Suprapubic skin (tissue), 4 donors: ENCODE measurements at regions not wholly inside any gene's neighbourhood (a gene's known extent, or its start where the extent isn't known, plus 50 kb on each side); places are given as distances from the start of the nearest gene placed in this dataset.

Experiments
- DNase-seq, 2 donors: peaks; one replicate each; pipeline ENCODE4 v3.0.0-alpha.2; 2019; ENCODE audit warnings: low spot score in 2 of 2
- H3K27ac ChIP-seq: fragments of 200-600 bp; sonication (generic); one replicate; pipeline ENCODE4 v1.5.1; 2019
- H3K27me3 ChIP-seq: fragments of 200-600 bp; sonication (generic); one replicate; pipeline ENCODE4 v1.5.1; 2019
- H3K36me3 ChIP-seq: fragments of 200-600 bp; sonication (generic); one replicate; pipeline ENCODE4 v1.5.1; 2019
- H3K4me1 ChIP-seq: fragments of 200-600 bp; sonication (generic); one replicate; pipeline ENCODE4 v1.5.1; 2019
- H3K4me3 ChIP-seq: fragments of 200-600 bp; sonication (generic); one replicate; pipeline ENCODE4 v1.5.1; 2019; ENCODE audit warnings: mild to moderate bottlenecking
- H3K9me3 ChIP-seq: fragments of 200-600 bp; sonication (generic); one replicate; pipeline ENCODE4 v1.5.1; 2019
- CTCF ChIP-seq, 2 donors: fragments of 200-600 bp in 1 of 2; fragments of 450-650 bp in 1 of 2; sonication (generic) in 1 of 2; IDR thresholded peaks; one replicate each; pipeline ENCODE4 v1.5.1; 2016 to 2019; ENCODE audit warnings: antibody characterized with exemption in 2 of 2, mild to moderate bottlenecking in 1 of 2, moderate library complexity in 1 of 2
- EP300 ChIP-seq: sonication (generic); formaldehyde crosslinking; IDR thresholded peaks from one replicate; pipeline ENCODE4 v1.6.1; 2017; ENCODE audit warnings: antibody characterized with exemption
- POLR2A ChIP-seq, 2 donors: fragments of 450-650 bp; IDR thresholded peaks; one replicate each; pipeline ENCODE4 v1.6.1; 2017; ENCODE audit warnings: antibody characterized with exemption in 2 of 2, mild to moderate bottlenecking in 2 of 2, moderate library complexity in 2 of 2
- POLR2AphosphoS5 ChIP-seq, 3 donors: sonication (generic); formaldehyde crosslinking; IDR thresholded peaks; one replicate each; pipeline ENCODE4 v1.6.1; 2017; ENCODE audit warnings: antibody characterized with exemption in 3 of 3
- WGBS: methylation state at CpG from one replicate; pipeline ENCODE4 v1.1.5; 2018; 5-methylcytosine and 5-hydroxymethylcytosine counted together

GRCh38 chr6:90780778-90781177, 193.9 kb upstream of the MAP3K7 start:
- no peaks in the 10 kb centered on the region for H3K36me3 ChIP-seq
- no peaks in the 10 kb centered on the region for H3K4me1 ChIP-seq
- no peak for DNase-seq
- H3K4me3 ChIP-seq, result no peak overlapping the region
- 92% methylated on average over 3 of the region's 3 CpGs for WGBS
- H3K9me3 ChIP-seq, result no peaks in the 10 kb centered on the region
- TF ChIP-seq EP300 (no peak), POLR2AphosphoS5 (IDR thresholded peaks at IDR 0.05) (no peak), POLR2A (IDR thresholded peaks at IDR 0.05) (no peak), CTCF (IDR thresholded peaks at IDR 0.05) (no peak)
- no peak overlapping the region for H3K27ac ChIP-seq
- no peaks in the 10 kb centered on the region for H3K27me3 ChIP-seq

GRCh38 chr6:90780141-90780540, 193.3 kb upstream of the MAP3K7 start:
- no peak for TF ChIP-seq POLR2A (IDR thresholded peaks at IDR 0.05)
- no peak for TF ChIP-seq CTCF (IDR thresholded peaks at IDR 0.05)
- no peak for TF ChIP-seq EP300
- no peak for TF ChIP-seq POLR2AphosphoS5 (IDR thresholded peaks at IDR 0.05)
- Histone ChIP-seq H3K36me3 (no peaks in the 10 kb centered on the region), H3K4me1 (no peaks in the 10 kb centered on the region), H3K9me3 (no peaks in the 10 kb centered on the region), H3K27me3 (no peaks in the 10 kb centered on the region), H3K4me3 (no peak overlapping the region), H3K27ac (no peak overlapping the region)
- 88% methylated on average over 1 of the region's 1 CpG for WGBS
- no peak for DNase-seq

GRCh38 chr6:90778417-90779203, 191.7 kb upstream of the MAP3K7 start:
- DNase-seq, result no peak
- no peak for TF ChIP-seq EP300
- TF ChIP-seq POLR2A (IDR thresholded peaks at IDR 0.05), result no peak
- no peak for TF ChIP-seq CTCF (IDR thresholded peaks at IDR 0.05)
- no peak for TF ChIP-seq POLR2AphosphoS5 (IDR thresholded peaks at IDR 0.05)
- H3K9me3 ChIP-seq, result no peaks in the 10 kb centered on the region
- no peak overlapping the region for H3K4me3 ChIP-seq
- no peaks in the 10 kb centered on the region for H3K36me3 ChIP-seq
- WGBS, result 78% methylated on average over 5 of the region's 5 CpGs
- no peaks in the 10 kb centered on the region for H3K27me3 ChIP-seq
- H3K4me1 ChIP-seq, result no peaks in the 10 kb centered on the region
- H3K27ac ChIP-seq, result no peak overlapping the region

GRCh38 chr6:90770778-90771177, 183.9 kb upstream of the MAP3K7 start:
- Histone ChIP-seq H3K4me1 (no peaks in the 10 kb centered on the region), H3K27me3 (no peaks in the 10 kb centered on the region), H3K9me3 (no peaks in the 10 kb centered on the region), H3K36me3 (no peaks in the 10 kb centered on the region), H3K4me3 (no peak overlapping the region), H3K27ac (no peak overlapping the region)
- TF ChIP-seq POLR2AphosphoS5 (IDR thresholded peaks at IDR 0.05) (no peak), POLR2A (IDR thresholded peaks at IDR 0.05) (no peak), EP300 (no peak), CTCF (IDR thresholded peaks at IDR 0.05) (no peak)
- no peak for DNase-seq

GRCh38 chr6:90765895-90766294, 179.0 kb upstream of the MAP3K7 start:
- no peak overlapping the region for H3K27ac ChIP-seq
- H3K9me3 ChIP-seq, result no peaks in the 10 kb centered on the region
- 73% methylated on average over 3 of the region's 3 CpGs for WGBS
- no peaks in the 10 kb centered on the region for H3K27me3 ChIP-seq
- TF ChIP-seq POLR2AphosphoS5 (IDR thresholded peaks at IDR 0.05) (no peak), EP300 (no peak), CTCF (IDR thresholded peaks at IDR 0.05) (no peak), POLR2A (IDR thresholded peaks at IDR 0.05) (no peak)
- DNase-seq, result no peak
- no peaks in the 10 kb centered on the region for H3K4me1 ChIP-seq
- H3K36me3 ChIP-seq, result no peaks in the 10 kb centered on the region
- H3K4me3 ChIP-seq, result no peak overlapping the region
